Glomerular visceral epithelial cell (primary cell): ENCODE measurements at regions not wholly inside any gene's neighbourhood (a gene's known extent, or its start where the extent isn't known, plus 50 kb on each side); places are given as distances from the start of the nearest gene placed in this dataset.

ENCODE experiments used
- DNase-seq: peaks from one replicate; pipeline ENCODE4 v3.0.0-alpha.2; 2016; ENCODE audit errors: extremely low spot score

DNA sequence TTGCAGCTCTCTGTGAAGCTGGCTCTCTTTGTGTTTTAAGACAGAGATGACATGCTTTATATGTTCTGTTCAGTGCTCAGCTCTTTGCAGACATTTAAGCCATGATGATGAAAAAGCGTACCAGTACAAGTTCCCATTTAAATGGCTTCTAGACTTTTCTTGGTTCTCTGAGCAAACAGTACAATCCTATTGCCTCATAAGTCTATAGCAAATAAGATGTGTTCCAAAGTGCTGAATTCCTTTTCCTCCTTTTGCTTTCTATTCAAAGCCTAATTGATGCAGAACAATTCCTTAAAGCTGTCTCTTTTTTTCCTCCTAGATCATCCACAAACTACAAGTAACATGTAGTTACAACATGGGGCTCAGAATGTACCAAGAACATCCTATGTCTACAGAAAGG is 168.8 kb upstream of the SPATS2L start:
- DNase-seq = no peak

DNA sequence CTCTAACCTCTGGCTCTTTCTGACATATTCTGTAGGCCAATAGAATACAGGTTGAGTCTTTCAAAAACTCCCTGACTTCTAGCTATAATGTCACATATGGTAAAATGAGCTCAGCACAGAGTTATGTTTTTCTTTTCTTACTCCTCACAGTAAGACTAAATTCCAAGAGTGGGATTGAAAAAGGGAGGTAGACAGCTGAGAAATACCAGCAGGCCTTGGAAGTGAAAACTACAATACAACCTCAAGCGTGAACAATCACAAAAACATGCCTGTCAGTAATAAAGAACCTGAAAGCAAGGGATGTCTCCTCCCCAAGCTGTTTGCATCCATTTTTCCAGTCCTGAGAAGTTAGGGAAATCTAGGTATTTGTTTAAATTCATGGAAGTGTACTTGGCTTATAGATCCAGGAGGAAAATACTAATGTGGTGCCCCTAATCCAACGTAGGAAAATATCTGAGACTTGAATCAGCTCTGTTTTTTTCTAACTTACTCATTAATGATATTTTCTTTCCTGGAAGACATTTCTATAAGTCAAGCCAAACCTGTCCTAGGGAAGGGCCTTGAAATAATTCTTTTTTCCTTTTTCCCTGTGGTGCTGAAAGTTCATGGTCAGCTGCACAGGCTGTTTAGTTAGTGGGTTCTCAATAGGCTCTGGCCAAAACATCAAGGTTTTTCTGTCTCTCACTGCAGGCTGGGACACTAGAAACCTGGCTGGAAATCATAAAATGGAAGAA is 167.9 kb upstream of the SPATS2L start:
- DNase-seq = no peak

DNA sequence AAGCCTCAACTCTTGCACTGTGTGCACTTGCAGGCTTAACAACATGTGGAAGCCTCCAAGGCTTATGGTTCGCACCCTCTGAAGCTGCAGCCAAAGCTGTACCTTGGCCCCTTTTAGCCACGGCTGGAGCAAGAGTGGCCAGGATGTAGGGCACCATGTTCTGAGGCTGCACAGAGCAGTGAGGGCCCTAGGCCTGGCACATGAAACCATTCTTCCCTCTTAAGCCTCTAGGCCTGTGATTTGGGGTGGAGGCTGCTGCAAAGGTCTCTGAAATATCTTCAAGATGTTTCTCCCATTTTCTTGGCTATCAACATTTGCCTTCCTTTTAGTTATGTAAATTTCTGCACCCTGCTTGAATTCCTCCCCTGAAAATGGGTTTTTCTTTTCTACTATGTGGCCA is 161.9 kb upstream of the SPATS2L start:
- no peak for DNase-seq

- DNase-seq = no peak
These were observed 160.0 kb upstream of the SPATS2L start for GRCh38 chr2:200146501-200146900.

GRCh38 chr2:200147371-200147770 is 159.1 kb upstream of the SPATS2L start:
- DNase-seq = no peak

DNA sequence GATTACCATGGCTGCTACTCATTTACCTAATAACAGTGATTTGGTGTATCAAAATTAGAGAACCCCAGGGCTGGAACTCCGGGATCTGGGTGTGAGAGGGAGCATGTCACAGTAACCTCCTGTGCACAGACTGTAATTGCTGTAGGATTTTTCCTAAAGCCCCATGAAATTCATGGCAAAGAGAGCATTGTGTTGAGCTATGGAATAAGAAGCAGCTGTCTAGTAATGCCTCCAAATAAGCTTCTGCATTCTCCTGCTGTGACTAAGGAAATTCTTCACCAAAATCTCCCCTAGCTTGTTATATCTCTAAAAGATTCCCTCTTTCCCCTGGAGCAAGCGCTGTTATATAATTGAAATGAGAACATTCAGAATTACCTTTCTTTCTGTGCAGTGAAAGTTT is 158.1 kb upstream of the SPATS2L start:
- no peak for DNase-seq

DNA sequence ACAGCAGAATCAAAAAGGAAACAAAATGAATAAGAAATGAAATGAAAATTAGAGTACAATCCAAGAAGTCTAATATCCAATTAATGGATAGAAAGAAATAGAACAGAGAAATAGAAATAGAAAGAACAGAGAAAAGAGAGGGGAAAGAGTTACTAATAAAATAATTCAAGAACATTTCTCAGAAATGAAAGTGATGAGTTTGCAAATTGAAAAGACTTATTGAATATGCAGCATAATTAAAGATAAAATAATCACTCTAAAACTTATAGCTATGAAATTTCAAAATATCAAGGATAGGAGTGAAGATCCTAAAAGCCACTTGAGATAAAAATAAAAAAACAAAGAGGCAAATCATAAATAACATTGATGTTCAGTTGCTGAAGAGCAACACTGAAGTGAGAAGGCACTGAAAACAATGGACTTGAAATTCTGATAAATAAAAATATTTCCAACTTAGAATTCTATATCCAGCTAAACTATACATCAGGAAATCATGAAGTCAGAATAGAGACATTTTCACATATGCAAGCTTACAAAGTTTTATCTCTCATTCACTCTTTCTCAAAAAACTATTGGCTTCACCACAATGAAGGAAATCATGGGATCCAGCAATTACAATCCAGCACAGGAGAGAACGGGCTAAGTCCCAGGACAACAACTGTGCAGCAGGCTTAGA is 155.9 kb upstream of the SPATS2L start:
- no peak for DNase-seq

DNA sequence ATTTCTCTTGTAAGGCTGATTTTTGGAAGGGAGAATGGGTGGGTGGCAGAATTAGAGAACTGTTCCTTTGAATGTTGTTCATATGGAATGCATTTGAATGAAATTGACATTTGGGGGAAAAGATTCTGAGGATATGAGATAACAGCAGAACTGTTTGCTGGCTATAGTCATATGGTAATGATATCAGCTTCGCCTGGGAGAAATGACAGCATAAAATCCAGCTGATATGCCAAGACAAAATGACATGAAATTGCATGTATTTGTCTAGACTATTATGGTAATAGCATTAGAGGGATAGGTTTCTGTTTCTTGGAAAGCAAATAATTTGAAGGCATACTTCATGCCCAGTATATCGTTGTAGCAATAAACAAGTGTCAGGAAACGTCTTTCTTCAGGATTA is 150.8 kb upstream of the SPATS2L start:
- DNase-seq = no peak

DNA sequence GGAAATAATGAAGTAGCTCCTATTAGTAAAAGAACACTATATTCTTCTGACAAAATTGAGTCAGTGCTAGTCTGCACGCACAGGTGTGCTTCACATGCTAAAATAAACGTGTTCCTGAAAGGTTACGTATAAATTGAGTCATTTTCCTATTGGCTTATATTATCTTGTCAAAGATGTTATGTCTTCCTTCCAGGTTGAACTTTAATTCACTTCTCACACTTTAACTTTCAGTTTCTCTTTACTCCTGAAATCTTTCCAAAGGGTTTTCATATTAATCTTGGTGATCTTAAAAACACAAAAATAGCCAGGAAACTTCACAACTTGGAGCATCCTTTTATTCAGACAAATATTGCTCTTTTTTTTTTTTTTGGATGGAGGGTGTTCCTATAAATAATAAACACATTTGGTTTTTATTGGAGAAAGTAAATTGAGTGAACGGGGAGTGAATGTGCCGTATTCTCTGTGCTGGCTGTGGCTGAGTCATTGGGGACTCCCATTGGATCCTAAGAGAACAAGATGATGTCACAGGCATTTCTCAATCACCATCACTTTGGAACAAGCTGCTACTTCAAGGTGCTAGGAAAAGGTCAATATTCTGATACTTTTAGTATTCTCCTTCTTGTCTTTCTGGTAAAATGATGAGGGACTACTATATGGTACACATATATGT is 150.2 kb upstream of the SPATS2L start:
- DNase-seq = peak; percentile 57

DNA sequence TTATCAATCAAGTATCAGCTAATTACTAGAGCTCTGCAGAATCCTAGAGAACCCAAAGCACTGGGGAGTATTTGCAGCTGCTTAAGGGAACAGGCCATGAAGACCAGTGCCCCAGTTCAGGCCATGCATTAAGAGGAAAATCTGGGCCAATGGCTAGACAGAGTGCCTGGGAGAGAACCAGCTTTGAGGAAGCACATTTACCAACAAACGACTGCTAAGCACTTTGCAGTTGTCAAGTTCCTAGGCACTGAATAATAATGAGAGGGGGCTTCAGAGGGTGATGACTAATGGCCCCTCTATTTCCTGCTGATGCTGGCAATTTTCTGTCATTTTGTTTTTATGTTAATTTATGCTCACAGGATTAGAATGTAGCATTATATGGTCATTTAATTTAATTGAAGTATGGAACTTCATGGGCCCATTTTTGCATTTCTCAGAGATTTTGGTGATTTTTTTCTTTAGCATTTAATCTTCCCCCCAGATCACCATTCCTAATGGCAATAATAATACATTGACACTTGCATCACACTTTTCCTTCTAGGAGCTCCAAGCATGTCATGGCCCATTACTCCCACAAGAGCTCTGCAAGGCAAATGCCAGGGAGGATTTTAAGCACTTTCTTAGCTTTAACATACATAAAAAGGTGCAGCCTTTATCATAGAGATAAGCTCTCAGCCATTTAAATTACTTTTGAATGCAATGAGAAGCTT is 147.7 kb upstream of the SPATS2L start:
- no peak for DNase-seq

GRCh38 chr2:200159357-200159707 is 147.2 kb upstream of the SPATS2L start:
- DNase-seq = no peak

GRCh38 chr2:200159829-200160781 is 146.4 kb upstream of the SPATS2L start:
- no peak for DNase-seq

DNA sequence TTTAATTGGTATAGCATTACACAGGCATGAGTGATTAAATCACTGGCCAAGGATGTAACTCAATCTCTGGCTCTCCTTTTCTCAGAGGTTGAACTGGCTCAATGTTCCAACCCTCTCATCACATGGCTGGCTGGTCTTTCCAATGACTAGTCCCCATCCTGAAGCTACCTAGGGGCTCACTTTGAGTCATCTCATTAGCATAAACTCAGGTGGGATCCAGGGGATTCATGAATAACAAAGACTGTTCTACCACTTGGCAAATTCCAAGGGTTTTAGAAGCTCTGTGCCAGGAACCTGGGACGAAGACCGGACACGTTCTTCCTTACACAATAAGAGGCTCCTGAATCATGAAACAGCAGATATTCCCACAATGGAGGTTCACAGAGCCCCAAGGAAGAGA is 145.0 kb upstream of the SPATS2L start:
- DNase-seq = no peak

DNA sequence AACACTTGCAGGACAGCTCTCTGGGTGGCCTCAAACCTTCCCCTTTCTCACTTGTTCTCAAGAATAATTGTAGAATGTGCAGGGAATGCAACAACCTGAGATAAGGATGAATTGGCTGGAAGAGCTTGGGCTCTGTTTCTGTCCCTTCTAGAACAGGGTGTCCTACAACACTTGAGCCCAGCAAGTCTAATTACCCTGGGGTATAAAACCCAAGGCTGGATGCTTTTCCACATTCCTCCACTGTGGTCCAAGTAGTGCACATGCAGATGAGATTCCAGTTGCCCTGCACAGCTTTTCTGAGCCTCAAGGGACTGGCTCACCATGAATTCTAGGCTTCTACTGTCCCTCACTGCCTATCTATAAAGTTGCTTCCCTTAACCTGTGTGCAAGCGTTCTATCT is 140.8 kb upstream of the SPATS2L start:
- no peak for DNase-seq

DNA sequence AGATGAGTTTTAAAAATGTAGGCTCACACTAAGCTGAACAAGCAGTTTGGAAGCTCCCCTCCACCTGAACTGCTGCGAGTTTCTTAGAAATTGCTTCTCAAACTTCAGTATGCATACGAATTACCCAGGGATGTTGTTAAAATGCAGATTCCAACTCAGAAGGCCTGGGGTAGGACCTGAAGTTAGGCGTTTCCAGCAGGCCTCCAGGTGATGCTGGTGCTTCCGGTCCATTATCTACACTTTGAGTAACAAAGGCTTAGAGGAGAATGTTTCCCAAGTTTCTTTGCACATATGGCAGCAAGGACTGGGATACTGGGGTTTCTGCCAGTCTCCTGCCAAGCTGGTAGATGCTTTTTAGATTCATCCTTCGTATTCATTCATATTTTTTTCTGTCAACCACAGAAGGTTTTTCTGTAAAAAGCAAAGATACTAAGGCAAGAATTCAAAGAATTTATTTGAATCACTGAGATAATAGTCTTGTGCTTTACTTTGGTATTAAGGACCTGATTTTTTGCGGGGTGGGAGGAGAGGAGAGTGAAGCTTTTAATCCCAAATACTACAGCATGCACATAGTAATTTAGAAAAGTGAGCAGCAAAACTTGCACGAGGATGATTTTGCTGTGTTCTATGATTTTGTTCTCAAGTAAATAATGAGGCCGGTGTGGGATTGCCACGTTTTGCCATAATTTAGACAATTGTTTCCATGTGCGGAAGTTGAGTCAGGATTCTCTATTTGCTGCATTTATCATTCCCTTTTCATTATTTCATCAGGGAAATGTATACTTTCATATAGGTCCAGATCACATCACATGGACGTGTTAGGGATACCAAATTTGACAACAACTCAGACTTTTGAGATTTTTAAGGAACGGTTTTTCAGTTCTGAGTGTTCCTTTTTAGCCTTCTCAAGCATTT is 137.6 kb upstream of the SPATS2L start:
- no peak for DNase-seq

- no peak for DNase-seq
These were observed 136.3 kb upstream of the SPATS2L start for GRCh38 chr2:200170221-200170620.

DNA sequence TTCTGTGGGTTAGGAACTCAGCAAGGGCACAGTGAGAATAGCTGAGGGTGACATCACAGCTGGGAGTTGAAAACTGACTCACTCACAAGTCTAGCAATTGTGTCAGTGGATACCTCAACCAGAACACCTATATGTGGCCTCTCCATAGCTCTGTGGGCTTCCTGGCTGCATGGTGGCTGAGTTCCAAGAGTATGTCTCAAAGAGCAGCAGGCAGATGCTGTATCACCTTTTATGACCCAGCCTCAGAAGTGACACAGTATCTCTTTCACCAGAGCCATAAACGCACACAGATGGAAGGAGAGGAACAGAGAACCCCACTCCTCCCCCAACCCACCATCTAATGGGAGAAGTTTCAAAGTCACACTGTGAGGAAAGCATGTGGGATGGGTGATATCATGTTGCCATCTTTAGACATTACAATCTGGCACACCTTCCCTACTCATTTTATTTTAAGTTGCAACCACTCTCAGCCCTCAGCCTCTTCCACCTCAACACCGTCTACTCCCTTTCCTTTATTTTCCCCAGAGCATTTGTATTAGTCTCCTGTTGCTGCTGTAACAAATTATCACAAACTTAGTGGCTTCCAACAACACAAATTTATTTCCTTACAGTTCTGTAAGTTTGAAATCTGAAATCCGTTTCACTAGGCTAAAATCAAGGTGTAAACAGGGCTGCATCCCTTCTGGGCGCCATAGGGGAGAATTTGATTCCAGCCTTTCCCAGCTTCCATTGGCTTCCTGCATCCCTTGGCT is 134.6 kb upstream of the SPATS2L start:
- DNase-seq = peak; percentile 43

- no peak for DNase-seq
These were observed 134.0 kb upstream of the SPATS2L start for GRCh38 chr2:200172521-200172920.

DNA sequence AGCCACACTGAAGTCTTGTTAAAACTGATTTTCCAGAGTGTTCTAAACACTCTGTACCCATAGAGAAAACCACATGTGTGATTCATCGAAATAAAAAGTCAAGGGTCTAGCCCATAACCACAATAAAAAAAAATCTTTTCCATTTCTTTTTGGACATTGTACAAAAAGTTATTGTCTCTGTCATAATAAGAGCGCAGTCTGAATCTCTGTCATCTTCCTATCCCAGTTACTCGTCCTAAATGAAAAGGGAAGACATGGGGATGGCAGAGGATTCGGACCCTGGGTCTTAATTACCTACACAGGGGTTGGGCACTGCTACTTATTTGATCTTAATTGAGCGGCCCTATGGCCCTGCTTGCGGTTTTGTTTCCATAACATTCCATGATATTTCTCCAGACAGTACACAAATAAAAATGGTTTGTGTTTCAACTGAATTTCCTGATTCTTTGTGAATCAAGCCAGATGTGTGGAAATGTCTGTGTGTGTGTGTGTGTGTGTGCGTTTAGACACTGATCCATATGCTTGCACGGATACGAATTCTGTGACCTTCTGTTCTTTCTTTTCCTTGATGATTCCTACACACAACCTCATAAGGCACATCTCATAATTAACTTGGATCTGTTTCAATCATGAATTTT is 133.4 kb upstream of the SPATS2L start:
- DNase-seq = no peak
